Forelimb muscle (tissue), 1 donor: ENCODE measurements at regions not wholly inside any gene's neighbourhood (a gene's known extent, or its start where the extent isn't known, plus 50 kb on each side); places are given as distances from the start of the nearest gene placed in this dataset.
"Not testable (repeated sequence)": the region's sequence is repeated elsewhere in the genome, so short reads cannot be mapped to it uniquely, and the experiment has no call there.

Experiments
- DNase-seq: peaks from one replicate; pipeline ENCODE4 v3.0.0-alpha.2; 2013; ENCODE audit warnings: low read depth

- DNase-seq: peak; percentile 80
Observed at GRCh38 chr21:35204850-35205541, 155.9 kb upstream of the RUNX1 start.

- DNase-seq: no peak
Observed at GRCh38 chr21:35204125-35204524, 155.0 kb upstream of the RUNX1 start.

GRCh38 chr21:35203093-35203977 is 154.2 kb upstream of the RUNX1 start:
- DNase-seq: no peak

GRCh38 chr21:35202431-35202830 is 153.3 kb upstream of the RUNX1 start:
- DNase-seq: no peak

- DNase-seq: no peak
Observed at GRCh38 chr21:35201799-35202198, 152.7 kb upstream of the RUNX1 start.

- no peak for DNase-seq
Observed at GRCh38 chr21:35201288-35201687, 152.2 kb upstream of the RUNX1 start.

- DNase-seq: no peak
Observed at GRCh38 chr21:35199733-35200015, 150.6 kb upstream of the RUNX1 start.

GRCh38 chr21:35198982-35199732 is 150.1 kb upstream of the RUNX1 start:
- DNase-seq: no peak

GRCh38 chr21:35198565-35198964 is 149.5 kb upstream of the RUNX1 start:
- DNase-seq: no peak

GRCh38 chr21:35197992-35198431 is 148.9 kb upstream of the RUNX1 start:
- no peak for DNase-seq

- DNase-seq: no peak
Observed at GRCh38 chr21:35197191-35197590, 148.1 kb upstream of the RUNX1 start.

- DNase-seq: no peak
Observed at GRCh38 chr21:35196128-35196527, 147.0 kb upstream of the RUNX1 start.

GRCh38 chr21:35195232-35195631 is 146.1 kb upstream of the RUNX1 start:
- DNase-seq: no peak

- DNase-seq: no peak
Observed at GRCh38 chr21:35191754-35192153, 142.7 kb upstream of the RUNX1 start.

- DNase-seq: no peak
Observed at GRCh38 chr21:35191128-35191527, 142.0 kb upstream of the RUNX1 start.

GRCh38 chr21:35190201-35190701 is 141.1 kb upstream of the RUNX1 start:
- DNase-seq: no peak

- no peak for DNase-seq
Observed at GRCh38 chr21:35189077-35189863, 140.2 kb upstream of the RUNX1 start.

- DNase-seq: not testable (repeated sequence)
Observed at GRCh38 chr21:35183389-35183788, 134.3 kb upstream of the RUNX1 start.

- no peak for DNase-seq
Observed at GRCh38 chr21:35179990-35180540, 131.0 kb upstream of the RUNX1 start.

GRCh38 chr21:35178827-35179226 is 129.7 kb upstream of the RUNX1 start:
- DNase-seq: no peak

GRCh38 chr21:35178098-35178497 is 129.0 kb upstream of the RUNX1 start:
- DNase-seq: no peak
